ENCODE measurements at regions not wholly inside any gene's neighbourhood (a gene's known extent, or its start where the extent isn't known, plus 50 kb on each side); places are given as distances from the start of the nearest gene placed in this dataset.

GRCh38 chr5:114116981-114117380 is 244.9 kb upstream of the KCNN2 start:
- no peak for DNase-seq (ENCODE audit: extremely low read depth in 1 of 4, low spot score in 3 of 4)
- BruUV-seq (replicated peaks) = no TSS peak
- H3K4me3 ChIP-seq = no peak overlapping the region
- no peaks in the 10 kb centered on the region for H3K36me3 ChIP-seq (ENCODE audit: control insufficient read depth, insufficient read depth, low read length)
- no peaks in the 10 kb centered on the region for H3K79me2 ChIP-seq (ENCODE audit: control insufficient read depth, insufficient read depth, low read length)
- no peak overlapping the region for H2AFZ ChIP-seq (ENCODE audit: low read depth, low read length)
- no peaks in the 10 kb centered on the region for H3K4me1 ChIP-seq (replicated peaks in 1 of 2; ENCODE audit: control insufficient read depth in 2 of 2, insufficient read depth in 2 of 2, low read length in 2 of 2)
- POLR2A ChIA-PET = no interaction called here
- intact Hi-C loops (cut with micrococcal nuclease) (no loop called here), in situ Hi-C loops (cut with MboI) (no loop called here)
- H4K20me1 ChIP-seq (replicated peaks; ENCODE audit: control insufficient read depth, insufficient read depth, low read length) = no peaks in the 10 kb centered on the region
- WGBS (ENCODE audit: insufficient coverage, low coverage, missing lambda C conversion rate) = 0% methylated on average over 4 of the region's 4 CpGs
- no peak for ATAC-seq
- H3K27ac ChIP-seq (ENCODE audit: extremely low read depth, low read depth, low read length) = no peak overlapping the region
- TF ChIP-seq NUFIP1 (IDR thresholded peaks at IDR 0.05; ENCODE audit: partially characterized antibody) (no peak), GABPA (tag; conservative IDR thresholded peaks at IDR 0.05; ENCODE audit: low read depth) (no peak), MAZ (CRISPR knock-in tag; conservative IDR thresholded peaks at IDR 0.05 in 1 of 2, IDR thresholded peaks at IDR 0.05 in 1 of 2) (no peak)
- TF ChIP-seq, protein P1, sequence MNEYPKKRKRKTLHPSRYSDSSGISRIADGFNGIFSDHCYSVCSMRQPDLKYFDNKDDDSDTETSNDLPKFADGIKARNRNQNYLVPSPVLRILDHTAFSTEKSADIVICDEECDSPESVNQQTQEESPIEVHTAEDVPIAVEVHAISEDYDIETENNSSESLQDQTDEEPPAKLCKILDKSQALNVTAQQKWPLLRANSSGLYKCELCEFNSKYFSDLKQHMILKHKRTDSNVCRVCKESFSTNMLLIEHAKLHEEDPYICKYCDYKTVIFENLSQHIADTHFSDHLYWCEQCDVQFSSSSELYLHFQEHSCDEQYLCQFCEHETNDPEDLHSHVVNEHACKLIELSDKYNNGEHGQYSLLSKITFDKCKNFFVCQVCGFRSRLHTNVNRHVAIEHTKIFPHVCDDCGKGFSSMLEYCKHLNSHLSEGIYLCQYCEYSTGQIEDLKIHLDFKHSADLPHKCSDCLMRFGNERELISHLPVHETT (CRISPR knock-in tag; conservative IDR thresholded peaks at IDR 0.05 in 1 of 2, IDR thresholded peaks at IDR 0.05 in 1 of 2) = no peak
- no peak overlapping the region for H3K4me2 ChIP-seq (ENCODE audit: insufficient read depth, low read length)
- H3K9ac ChIP-seq (ENCODE audit: insufficient read depth in 1 of 2, low read depth in 2 of 2, low read length in 2 of 2) = no peak overlapping the region
- CTCF ChIA-PET (ENCODE audit: low intra/inter-chr PET ratio) = no interaction called here
- H3K27me3 ChIP-seq (ENCODE audit: control insufficient read depth in 2 of 2, insufficient read depth in 2 of 2, low read length in 2 of 2) = no peaks in the 10 kb centered on the region
- H3K9me1 ChIP-seq (ENCODE audit: control insufficient read depth, insufficient read depth, low read length) = no peaks in the 10 kb centered on the region
- no peaks in the 10 kb centered on the region for H3K9me3 ChIP-seq (replicated peaks; ENCODE audit: control insufficient read depth, insufficient read depth, low read depth, low read length)
- FAIRE-seq = no peak

DNA sequence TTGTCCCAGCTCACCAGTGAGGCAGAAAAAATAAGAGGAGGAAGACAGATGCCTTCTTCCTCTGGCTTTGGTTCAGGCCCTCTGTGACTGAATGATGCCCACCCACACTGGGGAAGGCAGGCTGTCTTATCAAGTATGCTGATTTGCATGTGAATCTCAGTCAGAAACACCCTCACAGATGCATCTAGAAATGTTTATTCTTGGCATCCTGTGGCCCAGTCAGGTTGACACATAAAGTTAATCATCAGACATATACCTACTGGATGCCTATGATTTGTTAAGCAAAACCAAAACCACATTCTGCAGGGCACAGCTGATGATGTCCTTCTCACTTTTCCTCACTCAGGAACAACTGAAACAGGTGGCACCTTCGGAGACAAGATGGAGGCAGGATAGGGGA is 243.4 kb upstream of the KCNN2 start:
- in situ Hi-C loops (cut with MboI) (no loop called here), intact Hi-C loops (cut with micrococcal nuclease) (no loop called here)
- Histone ChIP-seq H3K4me3 (no peak overlapping the region), H3K9me1 (ENCODE audit: control insufficient read depth, insufficient read depth, low read length) (no peaks in the 10 kb centered on the region), H3K9ac (ENCODE audit: insufficient read depth in 1 of 2, low read depth in 2 of 2, low read length in 2 of 2) (no peak overlapping the region), H3K9me3 (replicated peaks; ENCODE audit: control insufficient read depth, insufficient read depth, low read depth, low read length) (no peaks in the 10 kb centered on the region), H3K27ac (ENCODE audit: extremely low read depth, low read depth, low read length) (no peak overlapping the region), H3K4me2 (ENCODE audit: insufficient read depth, low read length) (no peak overlapping the region), H3K27me3 (ENCODE audit: control insufficient read depth in 2 of 2, insufficient read depth in 2 of 2, low read length in 2 of 2) (no peaks in the 10 kb centered on the region), H3K36me3 (ENCODE audit: control insufficient read depth, insufficient read depth, low read length) (no peaks in the 10 kb centered on the region), H3K4me1 (replicated peaks in 1 of 2; ENCODE audit: control insufficient read depth in 2 of 2, insufficient read depth in 2 of 2, low read length in 2 of 2) (no peaks in the 10 kb centered on the region), H2AFZ (ENCODE audit: low read depth, low read length) (no peak overlapping the region), H4K20me1 (replicated peaks; ENCODE audit: control insufficient read depth, insufficient read depth, low read length) (no peaks in the 10 kb centered on the region), H3K79me2 (ENCODE audit: control insufficient read depth, insufficient read depth, low read length) (no peaks in the 10 kb centered on the region)
- no peak for DNase-seq (ENCODE audit: extremely low read depth in 1 of 4, low spot score in 3 of 4)
- no peak for TF ChIP-seq NR4A1 (CRISPR knock-in tag; IDR thresholded peaks at IDR 0.05)
- TF ChIP-seq NR4A1 (tag; IDR thresholded peaks at IDR 0.05) = no peak
- TF ChIP-seq, protein P2, sequence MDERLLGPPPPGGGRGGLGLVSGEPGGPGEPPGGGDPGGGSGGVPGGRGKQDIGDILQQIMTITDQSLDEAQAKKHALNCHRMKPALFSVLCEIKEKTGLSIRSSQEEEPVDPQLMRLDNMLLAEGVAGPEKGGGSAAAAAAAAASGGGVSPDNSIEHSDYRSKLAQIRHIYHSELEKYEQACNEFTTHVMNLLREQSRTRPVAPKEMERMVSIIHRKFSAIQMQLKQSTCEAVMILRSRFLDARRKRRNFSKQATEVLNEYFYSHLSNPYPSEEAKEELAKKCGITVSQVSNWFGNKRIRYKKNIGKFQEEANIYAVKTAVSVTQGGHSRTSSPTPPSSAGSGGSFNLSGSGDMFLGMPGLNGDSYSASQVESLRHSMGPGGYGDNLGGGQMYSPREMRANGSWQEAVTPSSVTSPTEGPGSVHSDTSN (CRISPR knock-in tag; IDR thresholded peaks at IDR 0.05; ENCODE audit: low read depth) = no peak
- TF ChIP-seq, protein P2 (tag; conservative IDR thresholded peaks at IDR 0.05; ENCODE audit: low read depth) = no peak
- no peak for FAIRE-seq
- ChIA-PET POLR2A (no interaction called here), CTCF (ENCODE audit: low intra/inter-chr PET ratio) (no interaction called here)
- no TSS peak for BruUV-seq (replicated peaks)
- 0% methylated on average over 1 of the region's 1 CpG for WGBS (ENCODE audit: insufficient coverage, low coverage, missing lambda C conversion rate)
- ATAC-seq = no peak
